T47D (cell line): ENCODE measurements at regions not wholly inside any gene's neighbourhood (a gene's known extent, or its start where the extent isn't known, plus 50 kb on each side); places are given as distances from the start of the nearest gene placed in this dataset.

Experiments used
- DNase-seq, 2 experiments: peaks; one replicate each; pipeline versions ENCODE4 v3.0.0 to v3.0.0-alpha.2; 2011 to 2012; ENCODE audit warnings: low read depth in 1 of 2, low spot score in 1 of 2
- JUND ChIP-seq: IDR thresholded peaks from 2 replicates; pipeline ENCODE4 v1.6.1; 2012; ENCODE audit warnings: low read depth
- in situ Hi-C: cut with HindIII; loops from 2 replicates; pipeline ENCODE4 v1.10.0; 2016; ENCODE audit warnings: low sequenced_read_pairs, low pct_unique_long_range_greater_than_20kb

GRCh38 chr5:115469904-115470516 is 74.6 kb downstream of the FEM1C start:
- TF ChIP-seq JUND = no peak
- DNase-seq = no peak
- in situ Hi-C loops = no loop called here

DNA sequence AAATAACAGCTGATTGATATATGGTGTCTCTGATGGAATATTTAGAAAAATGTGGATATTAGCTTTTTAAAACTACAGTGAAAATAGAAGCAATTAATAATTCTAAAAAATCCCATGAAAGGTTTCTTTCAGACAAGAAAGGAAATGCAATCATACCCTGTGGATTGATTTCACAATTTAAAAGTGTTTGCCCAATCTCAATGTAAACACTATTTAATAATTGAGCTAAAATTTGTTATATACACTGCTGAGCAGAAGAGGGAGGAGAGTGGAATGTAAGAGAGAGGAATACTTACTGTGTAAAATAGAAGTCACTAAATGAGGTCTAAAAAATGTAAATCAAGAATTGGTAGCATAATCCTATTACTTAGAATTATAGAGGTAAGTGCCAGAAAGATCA is 76.9 kb downstream of the FEM1C start:
- no peak for DNase-seq
- no peak for TF ChIP-seq JUND
- in situ Hi-C loops = no loop called here

- in situ Hi-C loops = no loop called here
- TF ChIP-seq JUND = no peak
- DNase-seq = no peak
Observed at GRCh38 chr5:115465431-115465830, 79.1 kb downstream of the FEM1C start.

DNA sequence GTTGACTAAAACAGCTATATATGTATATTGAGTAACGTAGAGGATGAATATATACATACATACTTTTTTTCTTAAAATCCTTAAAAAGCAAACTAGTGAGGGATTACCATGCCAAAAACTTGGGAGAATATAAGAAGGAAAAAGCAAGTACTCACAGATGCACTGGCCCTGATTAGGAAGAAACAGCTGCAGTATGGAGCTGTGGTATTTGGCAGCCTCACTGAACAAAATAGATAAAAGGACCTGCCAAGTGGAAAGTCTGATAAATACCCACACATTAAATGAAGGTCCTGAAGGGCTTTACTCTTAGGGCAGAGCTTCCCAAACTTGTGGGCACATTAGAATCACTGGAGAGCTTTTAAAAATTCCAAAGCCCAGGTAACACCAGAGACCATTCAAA is 80.6 kb downstream of the FEM1C start:
- TF ChIP-seq JUND = no peak
- in situ Hi-C loops = no loop called here
- no peak for DNase-seq

GRCh38 chr5:115461506-115462290 is 82.9 kb downstream of the FEM1C start:
- in situ Hi-C loops = no loop called here
- DNase-seq = no peak
- no peak for TF ChIP-seq JUND

DNA sequence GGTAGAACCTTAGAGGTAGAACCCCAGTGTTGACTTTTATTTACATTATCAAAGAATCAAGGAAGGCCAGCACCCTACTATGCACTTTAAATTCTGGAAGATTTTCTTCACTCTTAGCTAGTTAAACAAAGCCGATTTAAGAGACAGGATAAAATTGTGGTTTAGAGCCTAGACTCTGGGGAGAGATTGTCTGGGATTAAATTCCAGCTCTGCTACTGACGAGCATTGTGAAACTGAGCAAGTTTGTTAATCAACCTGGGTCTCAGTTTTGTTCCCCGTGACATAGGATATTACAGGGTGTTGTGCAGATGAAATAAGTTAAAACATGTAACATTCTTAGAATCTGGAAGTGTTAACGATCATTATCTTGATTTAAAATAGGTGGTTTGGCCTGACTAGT is 83.5 kb downstream of the FEM1C start:
- peak in 1 of 2 experiments; percentile 12 for DNase-seq
- no peak for TF ChIP-seq JUND
- in situ Hi-C loops = no loop called here

- no peak for DNase-seq
- TF ChIP-seq JUND = no peak
- in situ Hi-C loops = no loop called here
Observed at GRCh38 chr5:115460472-115460871, 84.1 kb downstream of the FEM1C start.

DNA sequence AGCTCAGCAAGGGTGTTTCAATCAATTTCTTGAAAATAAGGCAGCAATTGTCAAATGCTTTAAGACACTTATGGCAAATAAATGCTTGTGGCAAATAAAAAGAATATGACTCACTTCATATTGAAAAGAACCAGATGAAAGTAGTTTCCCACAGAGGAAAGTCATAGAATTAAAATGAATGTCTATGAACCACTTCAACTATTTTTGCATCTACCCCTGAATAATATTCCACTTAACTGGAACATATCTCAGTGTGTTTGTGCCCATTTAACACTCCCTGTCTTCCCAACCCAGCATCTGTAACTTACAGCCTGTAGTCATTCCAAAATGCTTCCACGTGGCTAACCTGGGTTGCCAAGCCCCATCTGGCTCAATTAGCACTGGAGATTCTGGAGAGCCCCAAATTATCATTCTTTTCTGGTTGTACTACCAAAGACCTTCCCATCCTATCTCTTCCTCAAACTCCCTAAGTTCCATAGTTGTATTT is 84.7 kb downstream of the FEM1C start:
- in situ Hi-C loops = no loop called here
- no peak for DNase-seq
- no peak for TF ChIP-seq JUND

DNA sequence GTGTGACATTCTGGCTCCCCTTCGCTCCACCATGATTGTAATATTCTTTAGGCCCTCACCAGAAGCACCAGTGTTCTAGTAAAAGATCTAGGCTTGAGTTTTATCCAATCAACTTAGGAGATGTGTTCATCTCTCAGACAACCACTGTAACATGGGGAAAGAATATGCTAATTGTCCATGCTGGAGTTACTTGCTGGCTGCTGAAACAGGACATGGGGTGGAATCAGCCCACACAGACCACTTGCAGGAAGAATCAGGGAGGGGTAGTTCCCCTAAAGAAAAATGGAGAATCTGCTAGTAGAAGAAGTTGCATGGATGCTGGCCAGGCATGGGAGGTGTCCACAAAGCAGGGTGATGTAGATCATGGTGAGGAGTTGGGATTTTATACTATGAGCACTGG is 86.2 kb downstream of the FEM1C start:
- no peak for DNase-seq
- in situ Hi-C loops = no loop called here
- TF ChIP-seq JUND = no peak

- no peak for TF ChIP-seq JUND
- in situ Hi-C loops = no loop called here
- no peak for DNase-seq
Observed at GRCh38 chr5:115458003-115458409, 86.6 kb downstream of the FEM1C start.

- no peak for TF ChIP-seq JUND
- in situ Hi-C loops = no loop called here
- DNase-seq = no peak
Observed at GRCh38 chr5:115457571-115457970, 87.0 kb downstream of the FEM1C start.

DNA sequence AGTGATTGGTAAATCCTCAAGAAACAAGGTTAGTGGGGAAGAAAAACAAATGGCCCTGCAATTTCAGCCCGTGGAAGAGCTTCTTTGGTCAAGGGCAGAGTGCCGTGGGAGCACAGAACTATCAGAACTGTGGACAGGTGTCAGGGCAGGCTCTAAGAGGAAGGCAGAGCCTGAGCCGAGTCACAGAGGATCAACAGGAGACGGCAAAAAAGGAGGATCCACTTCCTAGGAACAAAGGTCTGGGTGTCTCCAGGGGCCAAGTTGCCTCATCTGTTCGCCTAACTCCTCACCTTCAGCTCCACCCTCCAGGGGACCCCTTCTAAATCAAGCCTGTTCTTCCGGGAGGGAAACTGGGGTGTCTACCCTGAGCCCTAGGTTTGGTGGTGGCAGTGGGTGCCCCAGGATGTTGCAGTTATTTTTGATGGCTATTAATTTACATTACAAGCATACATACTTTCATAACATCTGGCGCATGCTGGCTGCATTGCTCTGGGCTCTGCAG is 88.0 kb downstream of the FEM1C start:
- in situ Hi-C loops = no loop called here
- no peak for DNase-seq
- TF ChIP-seq JUND = no peak

DNA sequence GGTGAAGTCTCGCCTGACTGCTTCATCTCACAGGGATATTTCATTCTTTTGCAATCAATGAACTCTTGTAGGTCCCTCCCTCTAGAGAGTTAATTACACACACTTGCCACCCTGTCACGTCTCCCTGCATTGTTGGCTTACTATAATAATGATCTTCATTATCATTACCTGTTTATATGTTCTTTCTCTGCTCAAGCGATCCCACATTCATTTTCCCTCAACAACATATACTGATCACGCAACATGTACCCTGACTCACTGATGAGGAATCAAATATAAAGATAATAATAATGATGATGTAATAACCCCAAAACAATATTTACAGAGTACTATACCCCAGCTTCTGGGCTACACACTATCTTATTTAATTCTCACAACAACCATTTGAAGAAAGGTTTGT is 88.5 kb downstream of the FEM1C start:
- in situ Hi-C loops = no loop called here
- TF ChIP-seq JUND = no peak
- no peak for DNase-seq
